ENCODE measurements at regions not wholly inside any gene's neighbourhood (a gene's known extent, or its start where the extent isn't known, plus 50 kb on each side); places are given as distances from the start of the nearest gene placed in this dataset.

DNA sequence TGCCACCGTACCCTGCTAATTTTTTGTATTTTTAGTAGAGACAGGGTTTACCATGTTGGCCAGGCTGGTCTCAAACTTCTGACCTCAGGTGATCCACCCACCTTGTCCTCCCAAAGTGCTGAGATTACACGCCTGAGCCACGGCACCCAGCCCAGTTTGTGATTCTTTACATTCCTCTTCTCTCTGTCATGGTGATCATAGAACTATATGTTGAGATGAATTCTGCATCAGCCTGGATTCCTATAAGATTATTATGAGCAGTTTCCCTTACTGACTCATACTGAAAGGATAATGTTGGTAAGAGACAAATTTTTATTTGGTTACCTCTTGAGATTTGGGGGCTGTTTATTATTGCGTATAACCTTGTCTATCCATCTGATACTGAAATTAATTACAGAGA, 121.5 kb upstream of the CSNK1A1L start:
- no peak for TF ChIP-seq SUZ12 (IDR thresholded peaks at IDR 0.05; ENCODE audit: extremely low read depth, insufficient read depth, insufficient read length)
- TF ChIP-seq ZNF274 (IDR thresholded peaks at IDR 0.05; ENCODE audit: low read depth, low read length): no peak

Data from NT2/D1 (cell line).